ENCODE measurements at regions not wholly inside any gene's neighbourhood (a gene's known extent, or its start where the extent isn't known, plus 50 kb on each side); places are given as distances from the start of the nearest gene placed in this dataset.

DNA sequence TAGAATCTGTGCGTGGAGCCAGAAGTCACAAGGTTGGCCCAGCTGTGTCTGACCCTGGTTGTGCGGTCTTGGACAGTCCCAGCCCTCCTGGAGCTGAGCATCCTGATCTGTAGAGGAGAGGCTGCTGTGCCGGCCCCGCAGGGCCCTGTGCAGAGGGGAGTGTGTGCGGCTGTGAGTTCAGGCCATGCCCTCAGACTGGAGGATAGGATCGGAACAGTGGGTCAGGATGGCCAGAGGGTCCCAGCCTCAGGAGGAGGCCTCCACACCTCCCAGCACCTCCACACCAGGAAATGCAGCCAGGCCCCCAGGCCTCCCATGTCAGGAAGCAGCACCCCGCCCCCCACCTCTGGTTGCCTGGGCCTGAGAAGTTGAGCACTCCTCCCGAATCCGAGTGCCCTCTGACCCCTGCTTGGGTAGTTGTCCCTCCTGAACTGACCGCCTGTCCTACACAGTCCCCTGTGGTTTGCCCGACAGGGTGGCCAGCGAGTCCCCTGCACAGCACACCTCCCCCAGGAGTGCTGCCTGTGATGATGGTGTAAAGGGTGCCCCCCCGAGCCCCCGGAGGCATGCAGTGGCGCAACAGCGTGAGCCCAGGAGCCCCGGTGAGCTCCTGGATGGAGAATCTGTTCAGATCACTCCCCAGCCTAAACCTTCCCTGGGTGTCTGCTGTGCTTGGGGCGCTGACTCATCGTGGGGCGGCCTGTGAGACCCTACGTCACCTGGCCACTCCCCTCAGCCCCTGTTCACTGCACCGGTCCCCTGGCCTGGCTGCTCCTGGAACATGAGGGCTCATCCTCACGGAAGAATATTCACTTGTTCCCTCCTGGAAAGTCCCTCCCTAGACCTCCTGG, 285.2 kb downstream of the SEC14L1 start:
- no peaks in the 10 kb centered on the region for H3K36me3 Mint-ChIP-seq
- H3K27ac Mint-ChIP-seq = peak overlapping the region; percentile 87
- no peaks in the 10 kb centered on the region for H3K27me3 Mint-ChIP-seq
- no peaks in the 10 kb centered on the region for H3K9me3 Mint-ChIP-seq (ENCODE audit: low read depth)
- H3K4me3 Mint-ChIP-seq = peak overlapping the region; percentile 49
- H3K4me1 Mint-ChIP-seq (ENCODE audit: low read depth) = peaks cover 72% of the 10 kb centered on the region

DNA sequence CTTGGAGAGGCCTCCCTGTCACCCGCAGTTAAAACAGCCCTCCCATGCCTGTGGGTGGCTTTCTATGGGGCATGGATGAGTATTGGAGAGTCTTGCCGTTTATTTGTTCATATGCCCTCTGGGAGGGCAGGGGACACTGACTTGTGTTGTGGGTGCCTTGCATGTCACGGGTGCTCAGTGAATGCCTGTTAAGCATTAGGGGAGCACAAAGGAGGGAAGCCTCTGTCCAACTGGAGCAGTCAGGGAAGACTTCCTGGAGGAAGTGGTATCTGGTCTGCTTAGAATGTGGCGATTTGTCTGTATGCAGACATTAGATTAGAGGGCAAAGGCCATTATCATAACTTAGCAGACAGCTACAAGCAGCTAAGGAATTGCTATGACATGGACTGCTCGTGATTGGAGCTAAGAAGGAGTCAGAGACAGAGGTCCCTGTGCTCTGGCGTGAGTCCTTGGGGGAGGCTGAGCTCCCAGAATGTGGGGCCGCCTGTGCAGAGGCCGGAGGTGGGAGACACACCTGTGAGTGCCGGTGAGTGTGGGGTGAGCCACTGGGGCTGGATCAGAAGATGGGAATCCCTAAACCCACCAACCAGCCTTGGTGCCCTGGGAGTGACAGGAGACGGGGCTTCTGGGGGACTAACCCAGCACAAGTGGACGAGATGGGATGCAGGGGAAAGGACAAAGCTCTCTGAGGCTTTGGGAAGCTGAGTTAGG, 286.1 kb downstream of the SEC14L1 start:
- Mint-ChIP-seq H3K4me1 (ENCODE audit: low read depth) (peaks cover 72% of the 10 kb centered on the region), H3K27me3 (no peaks in the 10 kb centered on the region), H3K4me3 (peak overlapping the region; percentile 49), H3K27ac (peak overlapping the region; percentile 87), H3K36me3 (no peaks in the 10 kb centered on the region), H3K9me3 (ENCODE audit: low read depth) (no peaks in the 10 kb centered on the region)

DNA sequence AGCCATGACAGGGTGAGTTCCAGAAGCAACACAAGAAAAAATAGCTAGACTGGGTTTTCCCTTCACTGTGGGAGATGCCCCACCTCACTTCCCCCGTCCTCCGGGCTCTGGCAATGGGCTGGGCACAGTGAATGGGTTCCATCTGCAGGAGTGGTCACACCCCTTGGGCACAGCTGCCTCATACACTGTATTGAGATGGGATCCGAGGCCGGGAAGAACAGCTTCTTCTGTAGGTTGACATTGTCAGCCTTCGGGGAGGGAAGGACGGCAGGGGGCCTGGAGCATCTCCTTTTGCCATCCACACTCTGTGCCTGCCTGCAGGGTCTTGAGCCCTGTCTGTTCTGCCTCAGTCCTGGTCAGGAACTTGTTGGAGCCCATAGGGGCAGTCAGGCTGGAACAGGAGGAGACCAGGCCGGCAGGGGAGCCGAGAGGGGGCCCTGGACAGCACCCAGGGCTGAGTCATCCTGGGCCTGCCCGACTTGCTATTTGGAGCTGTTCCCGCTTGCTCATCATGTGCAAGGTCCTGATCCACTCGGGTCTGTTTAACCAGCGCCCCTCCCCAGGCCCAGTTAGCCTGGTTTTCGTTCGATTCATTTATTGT, 286.7 kb downstream of the SEC14L1 start:
- H3K4me1 Mint-ChIP-seq (ENCODE audit: low read depth) = peaks cover 79% of the 10 kb centered on the region
- no peaks in the 10 kb centered on the region for H3K36me3 Mint-ChIP-seq
- no peak overlapping the region for H3K4me3 Mint-ChIP-seq
- H3K27me3 Mint-ChIP-seq = no peaks in the 10 kb centered on the region
- H3K27ac Mint-ChIP-seq = peak overlapping the region; percentile 87
- H3K9me3 Mint-ChIP-seq (ENCODE audit: low read depth) = no peaks in the 10 kb centered on the region

DNA sequence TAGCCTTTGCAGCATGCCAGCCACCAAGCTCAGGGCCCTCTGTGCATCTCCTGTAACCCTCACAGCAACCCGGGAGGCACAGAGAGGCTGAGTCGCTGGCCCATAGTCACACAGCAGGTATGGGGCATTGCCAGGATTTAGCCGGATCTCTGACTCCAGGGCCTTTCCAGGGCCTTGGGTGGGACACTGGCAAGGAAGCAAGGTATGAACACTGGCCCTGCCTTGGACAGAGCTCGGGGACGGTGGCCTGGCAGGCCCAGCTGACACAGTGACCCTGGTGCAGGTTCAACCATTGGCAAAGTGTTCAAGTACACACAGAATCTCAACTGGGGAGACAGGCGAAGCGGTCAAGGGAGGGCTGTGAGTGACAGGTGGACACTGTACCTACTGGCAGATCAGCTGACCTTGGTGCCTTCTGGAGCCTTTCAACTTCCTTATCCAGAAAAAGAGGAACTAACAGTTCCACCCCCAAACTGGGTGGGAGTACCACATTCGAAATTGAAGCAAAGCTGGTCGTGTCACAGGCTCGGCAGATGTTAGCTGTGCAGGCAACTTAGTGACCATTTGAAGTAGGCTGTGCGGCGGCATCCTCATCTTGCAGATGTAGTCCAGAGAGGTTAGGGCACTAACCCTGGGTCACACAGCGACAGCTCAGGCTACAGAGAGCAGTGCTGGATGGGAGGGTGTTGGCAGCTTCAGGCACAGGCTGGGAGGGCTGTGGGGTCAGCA, 287.4 kb downstream of the SEC14L1 start:
- Mint-ChIP-seq H3K27me3 (no peaks in the 10 kb centered on the region), H3K4me1 (ENCODE audit: low read depth) (peaks cover 80% of the 10 kb centered on the region), H3K27ac (peak overlapping the region; percentile 68), H3K4me3 (no peak overlapping the region), H3K36me3 (no peaks in the 10 kb centered on the region), H3K9me3 (ENCODE audit: low read depth) (no peaks in the 10 kb centered on the region)

DNA sequence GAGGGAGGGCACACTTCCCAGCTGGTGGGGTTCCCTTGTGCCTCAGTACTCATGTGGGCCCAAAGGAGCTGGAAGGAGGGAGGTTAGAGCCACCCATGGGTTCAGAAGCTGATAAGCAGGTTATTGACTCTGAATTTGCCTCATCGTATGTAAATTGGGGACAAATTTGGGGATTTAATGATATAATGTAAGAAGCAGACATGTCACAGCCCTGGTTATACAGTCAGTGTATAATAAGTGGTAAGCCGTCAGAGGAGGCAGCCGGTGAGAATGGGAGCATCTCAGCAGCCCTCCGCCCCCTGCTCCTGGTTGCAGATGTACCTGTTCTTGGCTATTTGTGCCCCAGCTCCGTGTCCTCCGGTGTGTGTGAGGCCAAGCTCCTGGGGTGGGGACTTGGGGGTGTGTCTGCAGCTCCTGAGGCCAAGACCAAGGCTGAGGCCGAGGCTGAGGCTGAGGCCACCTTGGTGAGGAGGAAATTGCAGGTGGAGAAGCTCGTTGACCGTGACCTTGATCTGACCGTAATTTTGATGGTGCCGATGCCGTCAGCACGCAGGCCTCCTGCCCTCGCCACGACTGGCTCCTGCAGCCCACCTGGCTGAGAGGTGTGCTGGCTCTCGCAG, 288.1 kb downstream of the SEC14L1 start:
- H3K4me1 Mint-ChIP-seq (ENCODE audit: low read depth) = peaks cover 78% of the 10 kb centered on the region
- H3K27ac Mint-ChIP-seq = peak overlapping the region; percentile 75
- H3K4me3 Mint-ChIP-seq = no peak overlapping the region
- H3K9me3 Mint-ChIP-seq (ENCODE audit: low read depth) = no peaks in the 10 kb centered on the region
- no peaks in the 10 kb centered on the region for H3K36me3 Mint-ChIP-seq
- H3K27me3 Mint-ChIP-seq = no peaks in the 10 kb centered on the region

DNA sequence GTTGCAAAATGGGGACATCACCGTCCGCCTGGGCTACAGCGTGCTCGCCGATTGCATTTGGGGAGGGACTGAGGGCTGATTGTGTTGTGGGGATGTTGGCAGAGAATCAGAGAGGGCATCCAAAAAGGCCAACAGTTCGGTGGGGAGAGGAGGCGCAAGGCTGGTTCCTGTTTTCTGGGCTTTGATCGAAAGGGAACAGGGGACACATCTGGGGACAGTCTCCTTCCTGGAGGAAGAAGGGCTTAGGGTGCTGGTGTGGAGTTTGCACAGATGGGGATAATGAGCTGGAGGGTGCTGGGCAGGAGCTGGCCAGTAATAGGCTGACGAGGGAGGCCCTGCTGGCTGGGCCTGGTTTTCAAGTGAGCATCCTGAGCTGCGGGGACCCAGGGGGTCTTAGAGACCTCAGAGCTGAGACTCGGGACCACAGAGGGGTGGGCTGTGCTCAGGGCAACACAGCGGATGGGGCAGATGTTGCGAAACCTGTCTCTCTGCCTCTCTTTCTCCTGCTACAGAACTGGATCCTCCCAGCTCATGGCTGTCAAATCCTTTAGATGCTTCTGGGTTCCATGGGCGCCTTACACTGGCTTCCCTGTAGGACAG, 288.7 kb downstream of the SEC14L1 start:
- H3K27me3 Mint-ChIP-seq = no peaks in the 10 kb centered on the region
- peak overlapping the region; percentile 75 for H3K27ac Mint-ChIP-seq
- peak overlapping the region; percentile 20 for H3K4me3 Mint-ChIP-seq
- H3K9me3 Mint-ChIP-seq (ENCODE audit: low read depth) = no peaks in the 10 kb centered on the region
- H3K36me3 Mint-ChIP-seq = no peaks in the 10 kb centered on the region
- peaks cover 82% of the 10 kb centered on the region for H3K4me1 Mint-ChIP-seq (ENCODE audit: low read depth)

DNA sequence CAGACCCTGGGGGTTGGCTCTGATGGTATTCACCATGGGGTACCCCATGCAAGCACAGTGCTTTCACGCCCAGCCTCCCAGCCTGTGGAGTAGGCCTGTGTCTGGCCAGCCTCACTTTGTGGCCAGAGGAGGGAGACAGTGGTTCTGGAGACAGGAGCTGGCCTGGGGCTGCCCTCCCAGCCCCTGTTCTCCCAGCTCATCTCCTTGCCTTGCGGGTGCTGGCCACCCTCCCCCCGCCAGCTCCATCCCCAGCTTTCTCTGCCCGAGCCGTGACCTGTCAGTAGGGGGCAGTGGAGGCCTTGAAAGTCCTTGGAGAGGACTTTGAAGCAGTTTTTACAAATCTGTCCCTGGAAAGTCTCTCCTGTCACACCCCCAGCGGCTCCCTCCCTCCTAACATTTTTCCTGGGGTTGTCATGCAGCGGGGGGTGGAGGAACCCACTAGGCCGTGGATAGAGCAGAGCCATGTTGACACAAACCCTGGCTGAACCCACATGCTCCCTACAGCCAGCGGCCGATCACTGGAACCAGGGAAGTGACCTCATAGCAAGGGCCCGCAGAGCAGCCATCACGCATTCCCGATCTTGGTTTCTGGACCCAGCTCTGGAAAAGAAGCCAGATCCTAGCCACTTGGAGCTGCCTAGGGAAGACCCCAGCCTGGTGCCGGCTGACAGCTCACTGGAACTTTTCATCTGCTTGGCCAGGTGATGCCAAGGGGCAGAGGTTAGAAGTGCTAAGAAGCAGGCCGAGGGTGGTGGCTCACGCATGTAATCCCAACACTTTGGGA, 289.4 kb downstream of the SEC14L1 start:
- Mint-ChIP-seq H3K27me3 (no peaks in the 10 kb centered on the region), H3K9me3 (ENCODE audit: low read depth) (no peaks in the 10 kb centered on the region), H3K27ac (peak overlapping the region; percentile 95), H3K4me3 (peak overlapping the region; percentile 31), H3K36me3 (no peaks in the 10 kb centered on the region), H3K4me1 (ENCODE audit: low read depth) (peaks cover 86% of the 10 kb centered on the region)

DNA sequence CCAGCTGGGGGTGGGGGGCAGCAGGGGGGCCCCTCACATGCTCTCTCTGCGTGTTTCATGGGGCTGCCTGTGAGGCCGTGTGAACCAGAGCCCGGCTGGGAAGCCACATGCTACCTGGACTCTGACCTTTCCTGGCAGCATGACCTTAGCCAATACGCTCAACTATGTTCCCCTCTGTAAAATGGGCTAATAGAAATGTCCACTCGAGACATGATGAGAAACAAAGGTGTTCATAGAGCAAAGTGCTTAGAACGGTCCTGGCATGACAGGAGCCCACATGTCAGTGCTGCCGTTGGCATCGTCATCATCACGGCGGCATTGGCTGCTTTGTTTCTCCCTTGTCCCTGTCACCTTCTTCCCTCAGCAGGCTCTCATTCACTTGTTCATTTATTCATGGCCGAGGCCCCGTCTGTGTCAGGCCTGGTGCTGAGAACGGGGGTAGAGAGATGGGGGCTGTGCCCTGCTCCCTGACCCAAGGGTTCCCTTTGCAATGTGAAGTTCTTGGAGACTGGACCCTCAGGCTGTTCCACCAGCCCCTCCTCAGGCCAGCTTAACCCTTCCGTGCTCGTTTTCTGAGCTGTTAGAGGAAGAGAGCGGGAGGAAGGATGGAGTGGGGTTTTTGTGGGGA, 291.4 kb downstream of the SEC14L1 start:
- peak overlapping the region; percentile 91 for H3K4me3 Mint-ChIP-seq
- H3K27ac Mint-ChIP-seq = peak overlapping the region; percentile 95
- no peaks in the 10 kb centered on the region for H3K36me3 Mint-ChIP-seq
- no peaks in the 10 kb centered on the region for H3K27me3 Mint-ChIP-seq
- H3K9me3 Mint-ChIP-seq (ENCODE audit: low read depth) = no peaks in the 10 kb centered on the region
- H3K4me1 Mint-ChIP-seq (ENCODE audit: low read depth) = peaks cover 91% of the 10 kb centered on the region

DNA sequence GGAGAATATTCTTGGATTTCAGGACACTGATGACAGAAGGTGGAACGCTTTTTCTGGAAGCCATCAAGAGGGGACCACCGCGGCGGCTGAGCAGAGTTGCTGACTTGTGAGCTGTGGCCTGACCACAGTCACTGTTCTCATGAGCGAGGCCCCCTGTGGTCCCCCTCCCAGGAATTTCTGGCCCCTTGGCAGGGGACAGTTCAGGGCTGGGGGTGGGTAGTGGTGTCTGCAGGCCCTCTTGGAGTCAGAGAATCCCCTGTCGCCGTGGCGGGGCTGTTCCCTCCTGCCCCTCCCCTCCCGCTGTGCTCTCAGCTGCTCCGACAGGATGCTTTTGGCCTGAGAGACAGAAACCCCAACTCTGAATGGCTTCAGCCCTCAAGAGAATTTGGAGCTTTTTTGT, 292.0 kb downstream of the SEC14L1 start:
- Mint-ChIP-seq H3K4me3 (peak overlapping the region; percentile 91), H3K4me1 (ENCODE audit: low read depth) (peaks cover 93% of the 10 kb centered on the region), H3K27me3 (no peaks in the 10 kb centered on the region), H3K9me3 (ENCODE audit: low read depth) (no peaks in the 10 kb centered on the region), H3K27ac (peak overlapping the region; percentile 95), H3K36me3 (no peaks in the 10 kb centered on the region)

DNA sequence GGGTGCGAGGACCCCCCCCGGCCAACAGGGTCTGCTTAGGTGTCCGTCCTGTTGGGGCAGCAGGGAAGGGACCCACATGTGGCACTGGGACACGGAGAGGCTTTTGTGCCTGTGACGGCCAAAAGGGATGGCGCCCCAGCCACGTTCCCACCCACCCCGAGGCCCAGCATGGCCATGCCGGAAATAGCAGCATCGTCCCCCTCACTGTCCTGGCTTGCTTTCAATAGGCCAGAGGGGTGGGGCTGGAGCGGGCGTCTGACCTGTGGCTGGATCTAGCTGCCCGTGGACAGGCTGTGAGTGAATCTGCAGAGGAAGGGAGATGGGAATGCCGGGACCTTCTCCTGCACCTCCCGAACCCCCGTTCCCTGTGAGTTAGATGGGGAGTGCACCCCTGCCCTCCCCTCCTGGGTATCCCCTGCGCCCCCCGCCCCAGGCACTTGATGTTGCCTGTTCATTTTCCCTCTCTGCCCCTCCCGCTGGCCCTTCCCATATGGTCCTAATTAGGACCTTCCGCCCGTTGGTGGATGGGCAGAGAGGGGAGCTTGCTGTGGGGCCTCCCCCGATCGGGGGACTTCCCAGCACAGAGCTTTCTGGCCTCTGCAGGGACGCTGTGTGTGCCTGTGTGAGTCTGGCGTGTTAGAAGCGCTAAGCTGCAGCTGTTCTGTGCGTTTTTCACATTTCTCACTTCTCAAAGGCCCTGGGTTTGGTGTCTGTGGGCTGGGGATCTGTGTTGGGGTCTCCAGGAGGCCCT, 292.8 kb downstream of the SEC14L1 start:
- Mint-ChIP-seq H3K27ac (peak overlapping the region; percentile 100), H3K4me3 (peak overlapping the region; percentile 91), H3K4me1 (ENCODE audit: low read depth) (peaks cover 91% of the 10 kb centered on the region), H3K9me3 (ENCODE audit: low read depth) (no peaks in the 10 kb centered on the region), H3K36me3 (no peaks in the 10 kb centered on the region), H3K27me3 (no peaks in the 10 kb centered on the region)

DNA sequence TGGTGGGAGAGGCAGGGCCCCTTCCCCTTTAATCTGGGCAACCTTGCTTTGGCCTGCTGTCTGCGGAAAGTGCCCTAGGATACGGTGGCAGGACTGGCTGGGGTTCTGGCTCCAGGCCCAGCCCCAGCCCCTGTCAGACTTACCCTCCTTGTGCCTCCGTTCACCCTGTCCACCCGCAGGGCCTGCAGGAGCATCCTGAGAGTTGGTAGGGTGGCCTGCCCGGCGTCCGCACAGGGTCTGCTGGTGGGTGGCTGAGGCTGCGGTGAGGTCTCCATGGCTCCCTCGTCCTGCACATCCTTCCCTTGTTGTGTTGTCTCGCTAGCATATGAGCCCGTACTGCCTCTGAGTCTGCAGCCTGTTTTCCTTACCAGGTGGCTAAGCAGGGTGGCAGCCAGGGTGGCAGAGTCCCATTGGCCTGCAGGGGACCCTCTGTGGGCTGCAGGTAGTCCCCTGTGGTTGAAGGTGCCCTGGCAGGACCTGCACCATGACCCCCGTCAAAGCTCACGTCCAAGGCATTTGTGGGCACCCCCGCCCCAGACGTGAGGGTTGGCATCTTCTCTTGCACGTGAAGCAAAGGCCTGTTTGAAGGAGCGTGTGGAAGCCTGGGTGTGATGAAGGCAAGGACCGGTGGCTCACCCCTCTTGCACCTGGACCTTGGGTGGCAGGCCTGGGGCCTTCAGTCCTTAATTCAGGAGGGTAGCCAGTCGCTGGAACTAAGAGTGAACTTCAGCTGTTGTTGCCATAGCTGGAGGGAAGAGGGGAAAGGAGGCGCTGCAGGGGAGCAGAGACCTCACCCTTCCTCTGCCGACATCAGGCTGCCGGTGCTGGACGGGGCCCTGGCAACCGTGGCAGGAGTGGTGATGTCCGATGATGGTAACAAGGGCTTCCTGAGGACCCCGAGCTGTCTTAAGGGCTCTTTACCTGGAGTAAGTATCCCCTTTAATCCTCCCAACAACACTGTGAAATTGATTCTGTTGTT, 293.7 kb downstream of the SEC14L1 start:
- H3K4me1 Mint-ChIP-seq (ENCODE audit: low read depth) = peaks cover 91% of the 10 kb centered on the region
- H3K9me3 Mint-ChIP-seq (ENCODE audit: low read depth) = no peaks in the 10 kb centered on the region
- H3K27ac Mint-ChIP-seq = peak overlapping the region; percentile 100
- peak overlapping the region; percentile 91 for H3K4me3 Mint-ChIP-seq
- no peaks in the 10 kb centered on the region for H3K36me3 Mint-ChIP-seq
- no peaks in the 10 kb centered on the region for H3K27me3 Mint-ChIP-seq
